GM12873 (cell line): ENCODE measurements at regions not wholly inside any gene's neighbourhood (a gene's known extent, or its start where the extent isn't known, plus 50 kb on each side); places are given as distances from the start of the nearest gene placed in this dataset.

Experiments
- TF ChIP-seq, protein P1 (sequence below): IDR thresholded peaks from 2 replicates; pipeline ENCODE4 v1.5.1; 2012; ENCODE audit warnings: low read depth, mild to moderate bottlenecking, moderate library complexity, low read length, control low read depth; ENCODE audit not compliant: insufficient read depth; ENCODE audit errors: missing control alignments

GRCh38 chr13:111634410-111634809 lies 314.0 kb downstream of the TEX29 start:
- TF ChIP-seq, protein P1, sequence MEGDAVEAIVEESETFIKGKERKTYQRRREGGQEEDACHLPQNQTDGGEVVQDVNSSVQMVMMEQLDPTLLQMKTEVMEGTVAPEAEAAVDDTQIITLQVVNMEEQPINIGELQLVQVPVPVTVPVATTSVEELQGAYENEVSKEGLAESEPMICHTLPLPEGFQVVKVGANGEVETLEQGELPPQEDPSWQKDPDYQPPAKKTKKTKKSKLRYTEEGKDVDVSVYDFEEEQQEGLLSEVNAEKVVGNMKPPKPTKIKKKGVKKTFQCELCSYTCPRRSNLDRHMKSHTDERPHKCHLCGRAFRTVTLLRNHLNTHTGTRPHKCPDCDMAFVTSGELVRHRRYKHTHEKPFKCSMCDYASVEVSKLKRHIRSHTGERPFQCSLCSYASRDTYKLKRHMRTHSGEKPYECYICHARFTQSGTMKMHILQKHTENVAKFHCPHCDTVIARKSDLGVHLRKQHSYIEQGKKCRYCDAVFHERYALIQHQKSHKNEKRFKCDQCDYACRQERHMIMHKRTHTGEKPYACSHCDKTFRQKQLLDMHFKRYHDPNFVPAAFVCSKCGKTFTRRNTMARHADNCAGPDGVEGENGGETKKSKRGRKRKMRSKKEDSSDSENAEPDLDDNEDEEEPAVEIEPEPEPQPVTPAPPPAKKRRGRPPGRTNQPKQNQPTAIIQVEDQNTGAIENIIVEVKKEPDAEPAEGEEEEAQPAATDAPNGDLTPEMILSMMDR = no peak

DNA sequence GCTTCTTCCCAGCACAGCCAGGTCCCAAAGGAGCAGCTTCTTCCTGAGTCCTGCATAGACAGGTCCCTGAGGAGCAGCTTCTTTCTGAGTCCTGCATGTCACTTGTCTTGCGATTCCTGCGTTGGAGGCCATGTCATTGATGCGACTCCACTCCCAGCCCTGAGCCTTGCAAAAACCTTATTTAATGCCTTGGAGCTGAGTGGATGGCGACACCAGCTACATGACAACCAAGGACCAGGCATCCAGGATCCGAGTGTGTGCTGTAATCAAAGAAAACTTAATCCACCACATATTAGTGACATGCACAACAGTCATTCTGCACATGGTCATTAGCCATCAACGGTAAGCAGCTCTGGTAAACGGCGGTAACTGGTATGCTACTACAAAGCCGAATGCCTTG lies 315.8 kb downstream of the TEX29 start:
- TF ChIP-seq, protein P1 = no peak

DNA sequence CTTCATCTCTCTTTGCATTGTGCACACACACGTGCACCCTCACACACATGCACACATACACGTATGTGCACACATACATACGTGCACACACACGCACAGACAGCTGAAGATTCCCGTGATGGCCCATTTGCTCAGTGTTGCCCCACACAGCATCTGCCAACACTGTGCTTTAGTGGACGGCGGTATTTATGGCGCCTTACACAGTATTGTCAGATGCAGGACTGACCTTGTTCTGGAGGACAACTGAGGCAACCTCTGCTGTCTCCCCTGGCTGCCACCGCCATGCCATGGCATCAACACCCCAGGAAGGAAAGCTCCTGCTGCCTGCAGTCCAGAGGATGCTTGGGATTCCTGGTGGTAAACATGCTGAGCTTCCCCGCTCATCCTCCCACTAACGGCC lies 316.4 kb downstream of the TEX29 start:
- TF ChIP-seq, protein P1 = no peak

DNA sequence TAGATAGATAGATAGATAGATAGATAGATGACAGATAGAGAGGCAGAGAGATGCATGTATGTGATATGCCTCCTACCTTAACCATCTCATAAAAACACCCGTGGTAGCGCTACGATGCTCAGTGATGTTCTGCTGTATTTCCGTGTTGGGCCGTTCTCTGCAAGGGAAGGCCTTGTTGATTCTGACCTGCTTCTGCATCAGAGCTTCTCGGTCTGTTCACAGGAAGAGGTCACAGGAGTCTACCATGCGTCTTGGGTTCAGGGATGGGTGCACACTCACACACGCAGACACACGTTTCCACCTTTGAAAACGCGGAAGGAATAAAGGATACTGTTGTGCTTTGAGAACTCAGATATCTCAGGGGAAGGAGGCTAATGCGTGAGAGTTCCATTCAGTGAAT lies 316.9 kb downstream of the TEX29 start:
- TF ChIP-seq, protein P1 = no peak

GRCh38 chr13:111638233-111638632 lies 317.8 kb downstream of the TEX29 start:
- TF ChIP-seq, protein P1 = no peak

DNA sequence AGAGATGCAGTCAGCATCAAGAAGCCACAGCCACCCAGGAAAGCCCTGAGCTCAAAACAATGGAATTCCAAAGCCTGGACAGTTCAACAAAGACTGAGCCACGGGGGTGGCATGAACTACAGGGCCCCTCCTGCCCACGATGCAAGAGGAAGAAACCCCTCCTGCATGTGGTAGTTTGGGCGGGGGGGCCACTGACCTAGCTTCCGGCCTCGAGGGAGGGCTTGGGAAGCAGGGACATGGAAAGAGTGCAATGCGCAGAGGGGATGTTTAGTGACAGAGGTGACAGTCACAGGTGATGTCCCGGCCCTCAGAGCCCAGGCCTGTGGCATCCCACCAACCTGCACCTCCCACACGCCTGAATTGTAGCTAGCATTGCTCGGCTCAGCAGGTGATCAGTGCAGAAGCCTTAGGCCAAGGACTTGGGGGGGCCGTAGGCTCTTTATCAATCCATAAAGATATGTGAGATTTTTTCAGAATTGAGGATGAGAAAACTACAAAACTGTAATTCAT lies 318.8 kb downstream of the TEX29 start:
- TF ChIP-seq, protein P1 = no peak

DNA sequence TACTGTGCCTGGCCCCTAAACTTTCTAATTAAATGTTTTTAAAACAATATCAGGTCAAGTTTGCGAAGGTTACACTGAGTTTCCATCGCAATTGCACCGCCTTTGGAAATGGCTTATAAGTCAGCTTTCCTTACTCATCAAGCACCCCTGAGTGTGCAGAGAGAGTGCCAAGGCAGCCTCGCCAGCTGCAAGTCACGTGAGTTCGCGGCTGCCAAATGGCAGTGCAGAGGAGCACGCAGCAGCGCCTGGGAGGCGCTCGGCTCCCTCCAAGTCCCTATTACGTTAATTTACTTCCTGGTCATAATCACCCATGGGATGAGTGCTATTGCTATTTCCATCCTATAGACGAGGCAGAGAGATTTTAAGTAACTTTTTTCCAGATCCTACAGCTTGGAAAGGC lies 319.6 kb downstream of the TEX29 start:
- TF ChIP-seq, protein P1 = no peak
